ENCODE measurements at regions not wholly inside any gene's neighbourhood (a gene's known extent, or its start where the extent isn't known, plus 50 kb on each side); places are given as distances from the start of the nearest gene placed in this dataset.

DNA sequence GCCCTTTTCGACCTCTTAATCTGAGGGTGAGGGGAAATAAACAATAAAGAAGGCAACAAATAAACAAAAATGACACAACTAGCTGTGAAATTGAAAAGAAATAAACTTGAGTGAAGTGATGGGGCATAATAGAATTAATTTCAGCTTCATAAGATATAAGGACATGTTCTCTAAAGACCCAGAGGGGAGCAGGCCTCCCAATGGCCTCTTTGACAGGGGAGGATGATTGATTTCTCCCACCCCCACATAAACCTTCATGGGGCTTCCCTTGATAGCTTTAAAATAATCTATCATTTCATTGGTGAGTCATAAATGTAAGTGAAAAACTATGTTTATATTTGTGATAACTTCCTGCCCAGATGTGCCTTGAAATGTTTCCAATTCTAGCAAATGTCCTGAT, 226.3 kb upstream of the RAG2 start:
- TF ChIP-seq, protein P1, sequence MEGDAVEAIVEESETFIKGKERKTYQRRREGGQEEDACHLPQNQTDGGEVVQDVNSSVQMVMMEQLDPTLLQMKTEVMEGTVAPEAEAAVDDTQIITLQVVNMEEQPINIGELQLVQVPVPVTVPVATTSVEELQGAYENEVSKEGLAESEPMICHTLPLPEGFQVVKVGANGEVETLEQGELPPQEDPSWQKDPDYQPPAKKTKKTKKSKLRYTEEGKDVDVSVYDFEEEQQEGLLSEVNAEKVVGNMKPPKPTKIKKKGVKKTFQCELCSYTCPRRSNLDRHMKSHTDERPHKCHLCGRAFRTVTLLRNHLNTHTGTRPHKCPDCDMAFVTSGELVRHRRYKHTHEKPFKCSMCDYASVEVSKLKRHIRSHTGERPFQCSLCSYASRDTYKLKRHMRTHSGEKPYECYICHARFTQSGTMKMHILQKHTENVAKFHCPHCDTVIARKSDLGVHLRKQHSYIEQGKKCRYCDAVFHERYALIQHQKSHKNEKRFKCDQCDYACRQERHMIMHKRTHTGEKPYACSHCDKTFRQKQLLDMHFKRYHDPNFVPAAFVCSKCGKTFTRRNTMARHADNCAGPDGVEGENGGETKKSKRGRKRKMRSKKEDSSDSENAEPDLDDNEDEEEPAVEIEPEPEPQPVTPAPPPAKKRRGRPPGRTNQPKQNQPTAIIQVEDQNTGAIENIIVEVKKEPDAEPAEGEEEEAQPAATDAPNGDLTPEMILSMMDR (IDR thresholded peaks at IDR 0.05), result no peak
- TF ChIP-seq SIN3A (IDR thresholded peaks at IDR 0.05; ENCODE audit: borderline replicate concordance, insufficient read depth, low read depth, low read length), result no peak

Measured in Panc1 (cell line).